Activated naive CD4-positive, alpha-beta T cell treated with anti-CD3 and anti-CD28 coated beads, Interleukin-2, amount 50 U/mL, for 72 hours (primary cell): ENCODE measurements at regions not wholly inside any gene's neighbourhood (a gene's known extent, or its start where the extent isn't known, plus 50 kb on each side); places are given as distances from the start of the nearest gene placed in this dataset.

Experiments
- ATAC-seq, 2 donors: fragments of 150-1000 bp; cut with Tn5 transposase; 2 replicates each; pipeline ENCODE4 v1.10.0; 2021; ENCODE audit warnings: mild to moderate bottlenecking in 2 of 2, moderate library complexity in 2 of 2
- DNase-seq, 2 donors: peaks; one replicate each; pipeline ENCODE4 v3.0.0; 2021 to 2022; ENCODE audit warnings: low spot score in 2 of 2
- H3K27ac Mint-ChIP-seq, 2 donors: one replicate each; pipeline ENCODE4 v1.8.0; 2022; ENCODE audit warnings: mild to moderate bottlenecking in 2 of 2, mixed read lengths in 2 of 2
- H3K36me3 Mint-ChIP-seq, 2 donors: one replicate each; pipeline ENCODE4 v1.8.0; 2022; ENCODE audit warnings: mixed read lengths in 2 of 2
- H3K9me3 Mint-ChIP-seq, 2 donors: one replicate each; pipeline ENCODE4 v1.8.0; 2022; ENCODE audit warnings: mixed read lengths in 2 of 2

GRCh38 chr1:69373520-69373919, 194.2 kb upstream of the LRRC7 start:
- no peak for DNase-seq
- H3K27ac Mint-ChIP-seq, result no peak overlapping the region
- no peak for ATAC-seq
- peaks cover 0 to 17% of the 10 kb centered on the region in 2 donors for H3K36me3 Mint-ChIP-seq
- peaks cover 5 to 21% of the 10 kb centered on the region in 2 donors for H3K9me3 Mint-ChIP-seq

- DNase-seq (no peak), ATAC-seq (no peak)
- H3K36me3 Mint-ChIP-seq, result peaks cover 0 to 11% of the 10 kb centered on the region in 2 donors
- peaks cover 3 to 17% of the 10 kb centered on the region in 2 donors for H3K9me3 Mint-ChIP-seq
- no peak overlapping the region for H3K27ac Mint-ChIP-seq
Measured at GRCh38 chr1:69376408-69376807, 191.3 kb upstream of the LRRC7 start.

DNA sequence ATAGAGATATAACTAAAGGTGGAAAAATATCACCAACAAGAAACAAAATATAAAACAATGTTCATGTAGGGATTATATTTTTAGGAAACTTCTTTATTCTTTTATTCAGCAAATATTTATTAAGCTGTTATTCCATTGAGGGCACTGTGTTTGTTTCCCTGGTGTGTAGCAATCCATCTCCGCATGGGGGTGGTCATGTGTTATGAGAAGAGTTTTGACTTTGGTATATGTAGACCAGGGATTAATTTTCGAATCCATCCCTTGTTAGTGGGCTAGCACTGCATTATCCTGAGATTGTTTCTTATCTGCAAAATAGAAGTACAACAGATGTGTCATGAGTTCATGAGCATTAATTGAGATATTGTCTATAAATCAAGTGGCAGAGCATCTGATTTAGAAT, 190.2 kb upstream of the LRRC7 start:
- Mint-ChIP-seq H3K36me3 (peaks cover 0 to 11% of the 10 kb centered on the region in 2 donors), H3K9me3 (peaks cover 3 to 17% of the 10 kb centered on the region in 2 donors), H3K27ac (no peak overlapping the region)
- DNase-seq, result no peak
- no peak for ATAC-seq

DNA sequence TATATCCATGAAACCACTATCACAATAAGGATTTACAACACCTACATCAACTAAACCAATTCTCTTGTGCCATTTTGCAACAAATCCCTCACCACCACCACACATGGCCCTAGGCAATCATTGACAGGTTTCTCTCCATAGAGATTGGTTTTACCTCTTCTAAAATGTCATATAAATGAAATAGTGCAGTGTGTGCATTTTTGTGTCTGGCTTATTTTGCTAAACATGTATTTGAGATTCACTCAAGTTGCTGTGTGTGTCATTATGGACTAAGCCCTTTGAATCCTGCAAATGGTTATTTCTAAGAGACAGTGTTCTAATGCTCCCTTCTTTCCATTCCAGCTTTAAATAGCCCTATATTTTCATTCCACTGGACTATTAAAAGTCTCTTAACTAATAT, 179.7 kb upstream of the LRRC7 start:
- Mint-ChIP-seq H3K9me3 (peaks cover 23 to 30% of the 10 kb centered on the region in 2 donors), H3K36me3 (peaks cover 0 to 9% of the 10 kb centered on the region in 2 donors), H3K27ac (no peak overlapping the region)
- ATAC-seq, result no peak
- DNase-seq, result no peak

DNA sequence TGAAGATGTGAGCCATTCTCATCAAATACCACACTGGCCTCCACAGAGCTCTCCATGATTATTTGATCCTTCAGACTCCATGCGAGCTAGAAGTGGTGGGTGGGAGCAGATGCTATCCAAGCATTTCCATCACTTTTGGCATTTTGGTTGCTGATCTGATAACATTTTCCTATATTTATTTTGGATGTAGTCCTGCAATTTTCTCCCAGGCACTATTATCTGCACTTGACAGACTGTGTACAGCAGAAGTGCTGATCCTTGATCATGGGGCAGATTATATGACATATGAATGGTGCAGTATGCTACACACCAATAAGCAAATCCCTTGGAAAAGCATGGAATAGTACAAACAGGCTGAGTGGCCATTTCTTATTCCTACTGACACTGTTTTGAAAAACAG, 167.6 kb upstream of the LRRC7 start:
- Mint-ChIP-seq H3K9me3 (peaks cover 0 to 7% of the 10 kb centered on the region in 2 donors), H3K36me3 (no peaks in the 10 kb centered on the region), H3K27ac (no peak overlapping the region)
- DNase-seq (no peak), ATAC-seq (no peak)

DNA sequence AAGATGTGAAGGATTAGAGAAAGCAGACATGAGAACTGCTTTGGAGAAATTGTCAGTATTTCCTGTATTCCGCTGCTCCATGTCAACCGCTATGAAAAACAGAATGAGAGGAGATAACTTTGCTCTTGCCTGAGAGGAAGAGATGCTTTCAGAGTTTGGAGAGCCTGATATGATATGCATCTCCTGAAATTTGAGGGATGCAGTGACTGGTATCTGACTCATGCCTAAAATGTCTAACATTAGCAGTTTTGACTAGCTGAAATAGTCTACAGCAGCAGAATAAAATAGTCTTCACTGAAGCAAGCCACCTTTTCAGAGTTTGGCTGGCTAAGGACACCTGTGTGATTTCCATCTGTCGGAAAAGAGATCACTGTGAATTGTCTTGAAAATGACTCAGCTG, 165.8 kb upstream of the LRRC7 start:
- DNase-seq (no peak), ATAC-seq (no peak)
- H3K27ac Mint-ChIP-seq, result no peak overlapping the region
- no peaks in the 10 kb centered on the region for H3K36me3 Mint-ChIP-seq
- H3K9me3 Mint-ChIP-seq, result peaks cover 0 to 10% of the 10 kb centered on the region in 2 donors

DNA sequence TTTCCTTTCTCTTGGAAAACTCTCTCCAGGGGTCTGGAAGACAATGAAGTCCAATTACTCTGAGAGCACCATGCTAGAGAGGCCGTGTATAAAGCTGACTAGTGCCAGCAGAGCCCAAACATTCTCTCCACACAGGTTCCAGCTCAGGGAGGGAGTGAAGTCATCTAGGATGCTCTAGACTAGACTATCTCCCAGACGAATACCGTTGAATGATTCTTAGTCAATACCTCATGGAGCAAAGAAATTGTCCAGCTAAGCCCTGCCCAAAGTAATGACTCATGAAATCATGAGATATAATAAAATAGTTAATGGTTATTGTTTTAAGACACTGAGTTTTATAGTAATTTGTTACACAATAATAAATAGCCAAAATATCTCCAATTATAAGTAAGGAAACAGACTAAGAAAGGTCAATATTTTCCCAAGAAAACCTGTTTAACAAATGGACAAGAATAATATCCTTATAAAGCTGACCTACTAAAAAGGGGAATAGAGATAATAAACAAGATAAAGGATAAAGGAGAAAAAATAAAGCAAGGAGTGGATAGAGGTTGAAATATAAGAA, 163.9 kb upstream of the LRRC7 start:
- H3K27ac Mint-ChIP-seq, result no peak overlapping the region
- ATAC-seq (no peak), DNase-seq (no peak)
- peaks cover 0 to 18% of the 10 kb centered on the region in 2 donors for H3K9me3 Mint-ChIP-seq
- H3K36me3 Mint-ChIP-seq, result no peaks in the 10 kb centered on the region

DNA sequence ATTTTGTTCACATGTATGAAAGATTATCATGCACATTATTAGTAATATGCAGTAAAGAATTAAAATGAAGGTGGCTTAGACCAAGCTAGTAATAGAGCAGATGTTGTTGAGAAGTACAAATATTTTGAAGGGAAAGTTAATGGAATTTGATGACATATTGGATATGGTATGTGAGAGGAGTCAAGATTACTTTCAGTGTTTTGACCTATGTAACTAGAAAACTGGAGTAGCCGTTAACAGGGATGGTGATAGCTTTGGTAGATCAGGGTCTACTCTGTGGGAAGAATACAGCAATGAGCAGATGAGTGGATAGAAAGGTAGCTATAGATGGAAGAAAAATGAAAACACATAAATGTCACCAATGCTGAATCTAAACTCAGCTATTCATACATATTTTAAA, 163.2 kb upstream of the LRRC7 start:
- Mint-ChIP-seq H3K27ac (no peak overlapping the region), H3K9me3 (peaks cover 0 to 21% of the 10 kb centered on the region in 2 donors), H3K36me3 (no peaks in the 10 kb centered on the region)
- ATAC-seq (no peak), DNase-seq (no peak)

- no peak for ATAC-seq
- Mint-ChIP-seq H3K9me3 (peaks cover 0 to 22% of the 10 kb centered on the region in 2 donors), H3K36me3 (no peaks in the 10 kb centered on the region), H3K27ac (no peak overlapping the region)
- no peak for DNase-seq
Measured at GRCh38 chr1:69406244-69406643, 161.5 kb upstream of the LRRC7 start.

- H3K36me3 Mint-ChIP-seq, result no peaks in the 10 kb centered on the region
- peaks cover 0 to 15% of the 10 kb centered on the region in 2 donors for H3K9me3 Mint-ChIP-seq
- DNase-seq, result no peak
- no peak for ATAC-seq
- no peak overlapping the region for H3K27ac Mint-ChIP-seq
Measured at GRCh38 chr1:69409731-69410456, 157.8 kb upstream of the LRRC7 start.

DNA sequence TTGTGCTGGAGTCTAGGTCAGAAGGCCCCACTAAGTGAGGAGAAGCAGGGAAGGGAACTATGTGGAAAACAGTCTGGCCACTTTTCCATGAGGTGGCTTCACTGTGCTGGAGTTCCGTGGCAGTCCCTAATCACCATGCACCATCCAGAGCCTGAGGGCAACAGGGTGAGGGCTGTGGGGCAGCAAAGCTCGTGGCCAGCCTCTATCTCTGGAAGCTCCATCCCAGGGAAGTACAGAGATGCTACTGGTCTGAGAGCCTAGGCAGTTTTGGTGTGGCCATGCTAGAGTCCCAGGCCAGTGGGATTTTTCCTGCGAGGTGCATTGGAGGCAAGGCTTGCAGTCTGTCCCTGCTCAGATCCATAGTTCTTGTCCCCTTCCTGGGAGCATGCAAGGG, 157.3 kb upstream of the LRRC7 start:
- DNase-seq, result no peak
- H3K36me3 Mint-ChIP-seq, result no peaks in the 10 kb centered on the region
- H3K27ac Mint-ChIP-seq, result no peak overlapping the region
- H3K9me3 Mint-ChIP-seq, result peaks cover 0 to 15% of the 10 kb centered on the region in 2 donors
- ATAC-seq, result no peak

- no peaks in the 10 kb centered on the region for H3K36me3 Mint-ChIP-seq
- DNase-seq, result no peak
Measured at GRCh38 chr1:69410893-69411292, 156.8 kb upstream of the LRRC7 start.

DNA sequence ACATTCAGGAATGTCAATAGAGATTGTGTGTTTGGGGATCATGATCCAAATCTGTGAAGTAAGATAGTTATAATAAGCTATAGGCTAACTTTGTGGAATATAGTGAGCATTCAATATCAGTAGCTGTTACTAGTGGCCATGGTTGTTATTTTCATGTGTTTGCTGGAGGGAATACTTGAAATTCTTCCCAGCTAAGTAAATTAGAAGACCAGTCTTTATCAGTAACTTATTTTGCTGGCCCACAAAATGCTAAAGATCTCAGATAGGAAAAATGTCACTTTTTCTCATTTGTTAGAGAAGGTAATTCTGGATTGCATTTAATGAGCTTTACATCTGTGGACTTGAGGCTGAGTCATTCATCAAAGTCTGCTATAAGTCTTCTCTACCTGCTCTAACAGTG, 156.1 kb upstream of the LRRC7 start:
- Mint-ChIP-seq H3K27ac (no peak overlapping the region), H3K36me3 (no peaks in the 10 kb centered on the region), H3K9me3 (peaks cover 0 to 12% of the 10 kb centered on the region in 2 donors)
- ATAC-seq, result no peak
- DNase-seq, result no peak

More at GRCh38 chr1:69410893-69411292, 156.8 kb upstream of the LRRC7 start:
- no peak overlapping the region for H3K27ac Mint-ChIP-seq
- peaks cover 0 to 15% of the 10 kb centered on the region in 2 donors for H3K9me3 Mint-ChIP-seq
- ATAC-seq, result no peak

GRCh38 chr1:69413129-69413528, 154.6 kb upstream of the LRRC7 start:
- Mint-ChIP-seq H3K9me3 (peaks cover 1 to 7% of the 10 kb centered on the region in 2 donors), H3K36me3 (peaks cover 0 to 3% of the 10 kb centered on the region in 2 donors), H3K27ac (no peak overlapping the region)
- ATAC-seq (no peak), DNase-seq (no peak)

DNA sequence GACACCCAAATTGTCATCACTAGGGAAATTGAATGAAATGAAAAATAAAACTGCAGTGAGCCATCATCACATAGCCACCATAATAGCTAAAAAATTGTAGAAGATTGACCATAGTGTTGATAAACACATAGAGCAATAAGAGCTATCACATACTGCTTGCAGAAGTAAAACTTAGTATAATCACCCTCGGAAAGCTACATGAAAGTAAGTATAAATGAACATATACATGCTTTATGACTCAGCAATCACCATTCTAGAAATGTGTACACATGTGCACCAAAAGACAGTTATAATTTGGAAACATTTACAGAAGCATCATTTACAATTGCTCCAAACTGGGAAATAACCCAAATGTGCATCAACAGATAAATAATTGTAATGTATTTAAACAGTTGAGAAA, 153.1 kb upstream of the LRRC7 start:
- DNase-seq (no peak), ATAC-seq (no peak)
- H3K27ac Mint-ChIP-seq, result no peak overlapping the region
- H3K9me3 Mint-ChIP-seq, result peaks cover 7% of the 10 kb centered on the region in 2 donors
- H3K36me3 Mint-ChIP-seq, result peaks cover 0 to 5% of the 10 kb centered on the region in 2 donors

DNA sequence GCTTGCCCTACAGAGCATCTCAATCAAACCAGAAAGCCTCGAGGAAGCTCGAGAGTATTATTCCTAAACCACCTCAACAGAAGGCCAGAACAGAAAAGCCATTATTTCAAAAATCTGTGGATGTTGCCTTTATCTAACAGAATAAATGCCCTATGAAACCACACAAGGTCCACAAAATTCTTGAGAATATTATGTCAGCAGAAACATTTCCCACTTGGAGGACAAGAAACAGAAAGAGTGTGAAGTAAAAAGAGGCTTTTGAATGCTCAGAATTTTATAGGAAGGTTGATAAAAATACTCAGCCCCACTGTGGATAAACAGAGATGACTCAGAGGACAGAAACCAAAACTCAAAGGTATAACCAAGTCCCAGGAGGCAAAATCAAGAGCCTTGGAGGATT, 146.4 kb upstream of the LRRC7 start:
- ATAC-seq (no peak), DNase-seq (no peak)
- no peak overlapping the region for H3K27ac Mint-ChIP-seq
- H3K9me3 Mint-ChIP-seq, result peaks cover 12 to 20% of the 10 kb centered on the region in 2 donors
- peaks cover 0 to 5% of the 10 kb centered on the region in 2 donors for H3K36me3 Mint-ChIP-seq

- H3K27ac Mint-ChIP-seq, result no peak overlapping the region
- H3K36me3 Mint-ChIP-seq, result no peaks in the 10 kb centered on the region
- DNase-seq, result no peak
- ATAC-seq, result no peak
- H3K9me3 Mint-ChIP-seq, result peaks cover 8% of the 10 kb centered on the region in 2 donors
Measured at GRCh38 chr1:69425871-69426270, 141.9 kb upstream of the LRRC7 start.

- Mint-ChIP-seq H3K36me3 (no peaks in the 10 kb centered on the region), H3K27ac (no peak overlapping the region), H3K9me3 (peaks cover 7 to 8% of the 10 kb centered on the region in 2 donors)
- no peak for ATAC-seq
- no peak for DNase-seq
Measured at GRCh38 chr1:69426401-69426800, 141.3 kb upstream of the LRRC7 start.
